ENCODE measurements at regions not wholly inside any gene's neighbourhood (a gene's known extent, or its start where the extent isn't known, plus 50 kb on each side); places are given as distances from the start of the nearest gene placed in this dataset.

DNA sequence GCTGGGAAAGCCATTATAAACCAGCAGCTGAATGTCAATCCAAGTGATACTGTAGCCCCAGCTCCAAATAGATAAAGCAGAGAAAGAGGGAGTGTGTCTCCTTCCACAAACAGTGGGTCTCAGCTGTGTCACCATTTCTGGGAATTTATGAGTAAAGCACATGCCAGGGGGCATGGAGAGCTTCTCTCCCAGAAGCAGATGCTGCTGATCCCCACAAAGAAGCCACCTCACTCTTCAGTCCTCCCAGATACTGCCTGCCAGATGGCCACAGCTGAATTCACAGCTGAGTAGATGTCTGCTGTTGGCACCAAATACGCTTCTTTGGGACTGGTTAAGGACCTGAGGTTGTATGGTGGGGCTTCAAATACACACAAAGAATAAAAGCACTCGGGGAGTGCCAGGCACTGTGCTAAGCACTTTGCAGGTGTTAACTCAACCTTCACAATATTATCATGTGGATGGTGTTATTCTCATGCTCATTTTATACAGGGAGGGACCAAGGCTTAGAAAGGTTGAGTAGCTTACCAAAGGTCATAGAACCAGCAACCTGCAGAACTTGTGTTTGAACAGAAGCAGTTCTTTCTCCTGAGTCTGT, 298.3 kb downstream of the CDH11 start:
- Histone ChIP-seq H3K27me3 (ENCODE audit: control insufficient read depth, insufficient read depth, low read length) (no peaks in the 10 kb centered on the region), H3K4me1 (ENCODE audit: control insufficient read depth, insufficient read depth, low read length) (peaks cover 6% of the 10 kb centered on the region), H3K4me3 (ENCODE audit: low read length) (no peak overlapping the region), H3K4me2 (ENCODE audit: low read length) (no peak overlapping the region), H3K9ac (ENCODE audit: low read depth, low read length) (no peak overlapping the region), H3K9me3 (replicated peaks; ENCODE audit: low read length) (no peaks in the 10 kb centered on the region), H3K36me3 (ENCODE audit: insufficient read depth, low read length) (no peaks in the 10 kb centered on the region)

DNA sequence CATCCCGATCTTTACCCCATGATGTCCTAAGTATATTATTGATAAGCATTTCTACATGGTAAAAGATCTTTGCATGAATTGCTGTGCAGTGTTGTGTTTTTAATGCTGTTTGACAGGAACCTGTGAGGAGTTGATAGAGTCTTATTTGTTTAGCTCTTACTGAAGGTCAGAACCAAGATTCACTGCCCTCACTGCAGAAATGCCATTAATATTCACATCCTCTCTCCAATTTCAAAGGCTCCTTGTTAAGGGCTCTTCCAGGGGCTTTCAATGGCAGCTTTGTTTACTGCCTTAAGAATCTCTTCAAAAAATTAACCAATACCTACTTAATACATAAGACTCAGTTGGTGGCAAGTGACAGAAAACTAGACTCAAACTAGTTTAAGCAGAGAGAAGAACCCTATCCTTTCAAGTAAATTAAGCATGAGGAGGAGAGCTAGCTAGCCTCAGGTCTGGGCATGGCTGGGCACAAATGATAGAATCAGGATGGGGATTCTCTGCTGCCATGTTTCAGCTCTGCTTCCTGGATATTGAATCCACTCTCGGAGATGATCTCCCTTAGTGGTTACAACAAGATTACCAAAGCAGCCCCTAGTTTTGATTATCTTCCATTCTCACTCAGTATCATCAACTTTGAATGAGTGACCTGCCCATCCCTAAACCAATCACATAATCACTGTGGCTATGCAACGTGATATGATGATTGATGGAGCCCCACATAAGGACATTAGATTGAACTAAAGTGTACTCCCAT, 311.8 kb downstream of the CDH11 start:
- Histone ChIP-seq H3K4me3 (ENCODE audit: low read length) (no peak overlapping the region), H3K4me1 (ENCODE audit: control insufficient read depth, insufficient read depth, low read length) (no peaks in the 10 kb centered on the region), H3K27me3 (ENCODE audit: control insufficient read depth, insufficient read depth, low read length) (no peaks in the 10 kb centered on the region), H3K9me3 (replicated peaks; ENCODE audit: low read length) (no peaks in the 10 kb centered on the region), H3K4me2 (ENCODE audit: low read length) (no peak overlapping the region), H3K9ac (ENCODE audit: low read depth, low read length) (no peak overlapping the region), H3K36me3 (ENCODE audit: insufficient read depth, low read length) (no peaks in the 10 kb centered on the region)

DNA sequence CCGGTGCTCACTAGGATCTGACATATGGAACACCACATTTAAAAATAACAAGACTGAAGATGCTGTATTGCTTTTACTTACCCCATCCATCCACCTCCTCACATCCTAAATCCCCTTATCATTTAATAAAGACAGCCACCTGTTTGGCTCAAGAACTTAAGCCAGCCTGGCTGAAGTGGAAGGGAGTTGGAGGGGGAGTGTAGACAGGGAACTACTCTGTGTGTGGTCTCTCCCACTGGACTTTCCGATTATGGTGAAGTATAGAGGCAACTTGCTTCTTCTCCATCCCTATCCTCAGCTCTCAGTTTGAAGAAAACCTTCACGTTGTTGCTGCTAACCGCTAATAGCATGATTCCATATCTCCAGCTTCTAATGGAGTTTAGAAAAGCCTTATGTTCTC, 313.4 kb downstream of the CDH11 start:
- Histone ChIP-seq H3K4me3 (ENCODE audit: low read length) (no peak overlapping the region), H3K4me2 (ENCODE audit: low read length) (no peak overlapping the region), H3K9me3 (replicated peaks; ENCODE audit: low read length) (no peaks in the 10 kb centered on the region), H3K36me3 (ENCODE audit: insufficient read depth, low read length) (no peaks in the 10 kb centered on the region), H3K27me3 (ENCODE audit: control insufficient read depth, insufficient read depth, low read length) (no peaks in the 10 kb centered on the region), H3K4me1 (ENCODE audit: control insufficient read depth, insufficient read depth, low read length) (no peaks in the 10 kb centered on the region), H3K9ac (ENCODE audit: low read depth, low read length) (no peak overlapping the region)

DNA sequence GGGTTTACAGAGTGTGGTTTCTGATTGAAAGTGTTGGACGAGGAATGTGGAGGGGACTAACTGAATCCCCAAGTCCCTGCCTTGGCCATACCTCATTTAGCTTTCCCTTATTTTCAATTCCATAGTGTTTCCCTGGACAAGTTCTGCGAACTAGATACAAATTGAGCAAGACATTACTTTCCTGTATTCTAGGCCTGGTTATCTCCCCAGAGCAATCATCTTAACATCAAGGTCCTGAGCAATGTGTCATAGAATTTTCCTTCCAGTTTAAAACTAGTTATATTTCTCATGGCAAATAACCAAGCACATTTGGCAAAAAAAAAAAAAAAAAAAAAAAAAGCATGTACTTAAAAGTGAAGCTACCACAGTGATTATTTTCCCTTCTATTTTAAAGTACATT, 330.1 kb downstream of the CDH11 start:
- Histone ChIP-seq H3K4me3 (ENCODE audit: low read length) (no peak overlapping the region), H3K9me3 (replicated peaks; ENCODE audit: low read length) (no peaks in the 10 kb centered on the region), H3K27me3 (ENCODE audit: control insufficient read depth, insufficient read depth, low read length) (no peaks in the 10 kb centered on the region), H3K4me1 (ENCODE audit: control insufficient read depth, insufficient read depth, low read length) (no peaks in the 10 kb centered on the region), H3K36me3 (ENCODE audit: insufficient read depth, low read length) (no peaks in the 10 kb centered on the region), H3K4me2 (ENCODE audit: low read length) (no peak overlapping the region), H3K9ac (ENCODE audit: low read depth, low read length) (no peak overlapping the region)

DNA sequence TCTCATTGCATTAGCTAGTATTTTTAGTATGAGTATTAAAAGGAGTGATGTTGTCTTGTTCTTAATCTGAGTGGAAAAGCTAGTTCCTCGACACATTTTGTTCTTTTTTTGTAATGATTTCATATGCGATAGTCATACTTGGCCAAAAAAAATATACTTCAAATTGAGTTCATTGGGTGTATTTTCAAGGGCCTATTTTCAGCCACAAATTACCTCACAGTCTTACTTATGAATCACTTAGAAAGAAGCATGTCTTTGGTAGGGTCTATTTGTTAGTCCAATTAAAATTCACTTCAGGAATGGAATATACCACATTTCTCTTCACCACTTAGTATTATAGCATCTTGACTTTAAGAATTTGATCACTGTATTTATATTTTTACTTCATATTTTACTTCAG, 337.2 kb downstream of the CDH11 start:
- Histone ChIP-seq H3K36me3 (ENCODE audit: insufficient read depth, low read length) (no peaks in the 10 kb centered on the region), H3K9ac (ENCODE audit: low read depth, low read length) (no peak overlapping the region), H3K4me1 (ENCODE audit: control insufficient read depth, insufficient read depth, low read length) (no peaks in the 10 kb centered on the region), H3K27me3 (ENCODE audit: control insufficient read depth, insufficient read depth, low read length) (no peaks in the 10 kb centered on the region), H3K4me3 (ENCODE audit: low read length) (no peak overlapping the region), H3K9me3 (replicated peaks; ENCODE audit: low read length) (no peaks in the 10 kb centered on the region), H3K4me2 (ENCODE audit: low read length) (no peak overlapping the region)

DNA sequence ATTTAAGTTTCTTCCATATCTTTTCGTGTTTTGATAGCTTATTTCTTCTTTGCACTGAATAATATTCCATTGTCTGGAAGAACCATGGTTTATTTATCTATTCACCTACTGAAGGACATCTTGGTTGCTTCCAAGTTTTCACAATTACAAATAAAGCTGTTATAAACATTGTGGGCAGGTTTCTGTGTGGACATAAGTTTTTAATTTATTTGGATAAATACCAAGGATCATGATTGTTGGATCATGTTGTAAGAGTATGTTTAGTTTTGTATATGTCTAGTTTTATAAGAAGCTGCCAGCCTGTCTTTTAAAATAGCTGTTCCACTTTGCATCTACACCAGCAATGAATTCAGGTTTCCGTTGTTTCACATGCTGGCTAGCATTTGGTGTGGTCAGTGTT, 339.4 kb downstream of the CDH11 start:
- Histone ChIP-seq H3K4me3 (ENCODE audit: low read length) (no peak overlapping the region), H3K27me3 (ENCODE audit: control insufficient read depth, insufficient read depth, low read length) (no peaks in the 10 kb centered on the region), H3K4me1 (ENCODE audit: control insufficient read depth, insufficient read depth, low read length) (no peaks in the 10 kb centered on the region), H3K9ac (ENCODE audit: low read depth, low read length) (no peak overlapping the region), H3K36me3 (ENCODE audit: insufficient read depth, low read length) (no peaks in the 10 kb centered on the region), H3K4me2 (ENCODE audit: low read length) (no peak overlapping the region), H3K9me3 (replicated peaks; ENCODE audit: low read length) (no peaks in the 10 kb centered on the region)

DNA sequence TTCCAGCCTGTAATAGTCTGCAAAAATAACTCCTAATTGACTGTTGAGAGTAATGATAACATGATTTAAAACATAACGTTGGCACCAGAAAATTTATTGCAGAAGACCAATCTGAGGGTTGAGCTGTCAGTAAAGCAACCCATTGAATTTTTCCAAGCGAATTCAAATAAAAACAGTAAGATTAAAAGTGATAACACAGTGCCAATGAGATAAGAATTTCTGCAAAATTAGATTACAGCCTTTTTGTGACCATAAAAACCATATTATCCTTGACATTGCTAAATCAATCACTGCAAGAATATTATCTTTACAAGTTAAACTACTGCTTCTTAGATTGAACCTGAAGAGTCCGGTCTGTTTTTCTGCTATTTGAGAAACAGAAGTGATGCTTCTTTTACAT, 341.4 kb downstream of the CDH11 start:
- Histone ChIP-seq H3K9me3 (replicated peaks; ENCODE audit: low read length) (no peaks in the 10 kb centered on the region), H3K36me3 (ENCODE audit: insufficient read depth, low read length) (no peaks in the 10 kb centered on the region), H3K4me1 (ENCODE audit: control insufficient read depth, insufficient read depth, low read length) (no peaks in the 10 kb centered on the region), H3K9ac (ENCODE audit: low read depth, low read length) (no peak overlapping the region), H3K4me2 (ENCODE audit: low read length) (no peak overlapping the region), H3K27me3 (ENCODE audit: control insufficient read depth, insufficient read depth, low read length) (no peaks in the 10 kb centered on the region), H3K4me3 (ENCODE audit: low read length) (no peak overlapping the region)

DNA sequence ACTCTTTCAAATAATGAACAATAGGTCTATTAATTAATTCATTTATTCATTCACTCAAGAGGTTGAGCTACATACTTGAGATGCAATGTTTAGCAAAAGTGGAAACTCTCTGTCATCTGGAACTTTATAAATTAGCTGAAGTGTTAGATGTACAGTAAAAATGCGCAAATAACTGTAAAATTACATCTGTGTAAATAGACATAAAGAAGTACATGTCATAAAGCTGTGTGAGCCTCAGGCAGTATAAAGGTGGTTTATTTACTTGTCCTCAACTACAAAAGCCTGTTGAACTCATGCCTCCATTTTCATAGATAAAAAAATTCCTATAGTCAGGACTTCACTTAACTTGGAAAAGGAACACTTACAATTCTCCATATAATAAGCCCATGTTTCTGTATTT, 343.1 kb downstream of the CDH11 start:
- no peaks in the 10 kb centered on the region for H3K27me3 ChIP-seq (ENCODE audit: control insufficient read depth, insufficient read depth, low read length)
- no peak overlapping the region for H3K9ac ChIP-seq (ENCODE audit: low read depth, low read length)
- H3K4me2 ChIP-seq (ENCODE audit: low read length): no peak overlapping the region
- H3K4me1 ChIP-seq (ENCODE audit: control insufficient read depth, insufficient read depth, low read length): no peaks in the 10 kb centered on the region
- no peaks in the 10 kb centered on the region for H3K9me3 ChIP-seq (replicated peaks; ENCODE audit: low read length)
- no peak overlapping the region for H3K4me3 ChIP-seq (ENCODE audit: low read length)
- no peaks in the 10 kb centered on the region for H3K36me3 ChIP-seq (ENCODE audit: insufficient read depth, low read length)

DNA sequence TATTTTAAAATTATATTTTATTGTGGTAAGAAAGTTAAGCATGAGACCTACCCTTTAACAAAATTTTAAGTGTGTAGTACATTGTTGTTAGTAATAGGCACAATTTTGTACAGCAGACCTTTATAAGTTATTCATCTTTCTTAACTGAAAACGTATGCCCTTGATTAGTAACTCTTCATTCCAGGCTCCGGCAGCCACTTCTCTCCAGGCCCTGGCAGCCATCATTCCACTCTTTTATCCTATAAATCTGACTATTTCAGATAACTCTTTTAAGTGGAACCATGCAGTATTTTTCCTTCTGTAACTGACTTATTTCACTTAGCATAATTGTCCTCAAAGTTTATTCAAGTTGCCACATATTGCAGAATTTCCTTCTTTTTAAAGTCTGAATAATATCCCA, 348.2 kb downstream of the CDH11 start:
- no peaks in the 10 kb centered on the region for H3K36me3 ChIP-seq (ENCODE audit: insufficient read depth, low read length)
- H3K4me2 ChIP-seq (ENCODE audit: low read length): no peak overlapping the region
- H3K27me3 ChIP-seq (ENCODE audit: control insufficient read depth, insufficient read depth, low read length): no peaks in the 10 kb centered on the region
- H3K4me1 ChIP-seq (ENCODE audit: control insufficient read depth, insufficient read depth, low read length): peaks cover 7% of the 10 kb centered on the region
- no peak overlapping the region for H3K4me3 ChIP-seq (ENCODE audit: low read length)
- H3K9ac ChIP-seq (ENCODE audit: low read depth, low read length): no peak overlapping the region
- no peaks in the 10 kb centered on the region for H3K9me3 ChIP-seq (replicated peaks; ENCODE audit: low read length)

DNA sequence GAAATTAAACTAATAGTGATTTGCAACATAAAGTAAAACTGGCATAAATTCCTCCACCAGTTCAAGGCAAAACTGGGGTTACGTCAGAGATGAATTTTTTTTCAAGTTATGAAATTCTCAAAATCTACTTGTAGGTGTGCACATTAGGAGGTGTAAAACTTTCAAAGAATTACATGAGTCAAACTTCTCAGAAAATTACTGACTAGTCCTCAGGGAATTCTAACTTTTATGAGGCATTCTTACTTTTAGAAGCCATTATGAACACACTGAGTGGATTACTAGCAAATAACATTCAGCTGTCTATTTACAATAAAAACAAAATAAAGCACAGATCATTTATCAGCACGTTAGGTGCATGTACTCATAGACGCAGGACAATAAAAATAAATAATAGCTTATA, 348.7 kb downstream of the CDH11 start:
- no peak overlapping the region for H3K9ac ChIP-seq (ENCODE audit: low read depth, low read length)

DNA sequence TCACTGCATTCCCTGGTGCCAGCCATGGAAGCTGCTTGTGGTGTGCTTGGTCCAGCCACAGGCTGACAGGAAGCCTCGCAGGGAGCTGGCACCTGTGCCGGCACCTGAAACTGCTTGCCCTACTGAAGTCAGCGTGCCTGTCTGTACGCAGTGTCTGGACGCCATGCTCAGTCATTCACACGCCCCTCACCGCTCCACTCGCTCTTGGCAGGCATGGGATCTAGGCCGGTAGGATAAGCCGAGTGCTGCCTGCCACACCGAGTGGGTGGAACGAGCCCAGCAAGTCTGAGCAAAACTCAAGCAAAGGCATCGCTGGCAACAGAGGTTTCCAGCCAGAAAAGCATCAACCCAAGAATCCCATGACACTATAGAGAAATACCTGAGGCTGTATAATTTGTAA, 350.6 kb downstream of the CDH11 start:
- Histone ChIP-seq H3K4me2 (ENCODE audit: low read length) (no peak overlapping the region), H3K27me3 (ENCODE audit: control insufficient read depth, insufficient read depth, low read length) (no peaks in the 10 kb centered on the region), H3K9ac (ENCODE audit: low read depth, low read length) (no peak overlapping the region), H3K9me3 (replicated peaks; ENCODE audit: low read length) (no peaks in the 10 kb centered on the region), H3K4me3 (ENCODE audit: low read length) (no peak overlapping the region), H3K36me3 (ENCODE audit: insufficient read depth, low read length) (no peaks in the 10 kb centered on the region), H3K4me1 (ENCODE audit: control insufficient read depth, insufficient read depth, low read length) (peaks cover 7% of the 10 kb centered on the region)

More for the DNA sequence above, 348.7 kb downstream of the CDH11 start:
- Histone ChIP-seq H3K4me3 (ENCODE audit: low read length) (no peak overlapping the region), H3K4me2 (ENCODE audit: low read length) (no peak overlapping the region), H3K4me1 (ENCODE audit: control insufficient read depth, insufficient read depth, low read length) (peaks cover 7% of the 10 kb centered on the region), H3K27me3 (ENCODE audit: control insufficient read depth, insufficient read depth, low read length) (no peaks in the 10 kb centered on the region), H3K9me3 (replicated peaks; ENCODE audit: low read length) (no peaks in the 10 kb centered on the region), H3K36me3 (ENCODE audit: insufficient read depth, low read length) (no peaks in the 10 kb centered on the region)

DNA sequence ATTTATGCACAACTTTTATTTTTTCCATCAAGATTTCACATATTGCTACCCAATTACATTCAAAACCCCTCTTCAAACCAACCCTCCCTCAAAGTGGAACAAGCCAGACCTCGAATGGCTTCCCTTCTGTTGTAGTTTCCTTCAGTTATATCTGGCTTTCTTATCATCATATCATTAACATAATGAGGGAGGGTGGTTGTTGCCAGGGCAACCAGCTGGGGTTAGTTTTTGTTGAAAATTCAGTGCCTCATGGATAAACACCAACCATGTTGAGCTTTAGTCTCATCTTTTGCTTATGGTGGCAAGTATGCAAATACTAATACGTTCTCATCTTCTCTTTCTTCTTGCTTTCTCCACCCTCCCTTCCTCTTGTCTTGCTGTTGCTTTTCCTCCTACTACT, 359.7 kb downstream of the CDH11 start:
- no peak overlapping the region for H3K9ac ChIP-seq (ENCODE audit: low read depth, low read length)
- H3K27me3 ChIP-seq (ENCODE audit: control insufficient read depth, insufficient read depth, low read length): no peaks in the 10 kb centered on the region
- no peaks in the 10 kb centered on the region for H3K4me1 ChIP-seq (ENCODE audit: control insufficient read depth, insufficient read depth, low read length)
- H3K4me2 ChIP-seq (ENCODE audit: low read length): no peak overlapping the region
- no peaks in the 10 kb centered on the region for H3K36me3 ChIP-seq (ENCODE audit: insufficient read depth, low read length)
- no peaks in the 10 kb centered on the region for H3K9me3 ChIP-seq (replicated peaks; ENCODE audit: low read length)
- no peak overlapping the region for H3K4me3 ChIP-seq (ENCODE audit: low read length)
